Muscle layer of colon (tissue), 2 donors: ENCODE measurements at regions not wholly inside any gene's neighbourhood (a gene's known extent, or its start where the extent isn't known, plus 50 kb on each side); places are given as distances from the start of the nearest gene placed in this dataset.

Experiments used
- H3K27ac ChIP-seq: one replicate; pipeline ENCODE4 v1.7.0; 2013; ENCODE audit warnings: low read depth, mild to moderate bottlenecking, low read length, moderate library complexity
- H3K27me3 ChIP-seq, 2 donors: one replicate each; pipeline ENCODE4 v1.7.0; 2013; ENCODE audit warnings: low read length in 2 of 2, mild to moderate bottlenecking in 2 of 2; ENCODE audit not compliant: insufficient read depth in 2 of 2, control insufficient read depth in 1 of 2
- H3K36me3 ChIP-seq: one replicate; pipeline ENCODE4 v1.7.0; 2013; ENCODE audit warnings: mild to moderate bottlenecking, low read length; ENCODE audit not compliant: insufficient read depth
- H3K4me1 ChIP-seq: one replicate; pipeline ENCODE4 v1.7.0; 2013; ENCODE audit warnings: mild to moderate bottlenecking, low read length; ENCODE audit not compliant: insufficient read depth
- H3K4me3 ChIP-seq, 2 donors: one replicate each; pipeline ENCODE4 v1.7.0; 2013; ENCODE audit warnings: low read length in 2 of 2, low read depth in 1 of 2, mild to moderate bottlenecking in 1 of 2, moderate library complexity in 1 of 2
- H3K9ac ChIP-seq: one replicate; pipeline ENCODE4 v1.7.0; 2013; ENCODE audit warnings: low read length
- H3K9me3 ChIP-seq: one replicate; pipeline ENCODE4 v1.7.0; 2013; ENCODE audit warnings: mild to moderate bottlenecking, low read length
- donor health status: abdominal sarcoma.
- donor health status: Adenocarcinoma of cecum.

DNA sequence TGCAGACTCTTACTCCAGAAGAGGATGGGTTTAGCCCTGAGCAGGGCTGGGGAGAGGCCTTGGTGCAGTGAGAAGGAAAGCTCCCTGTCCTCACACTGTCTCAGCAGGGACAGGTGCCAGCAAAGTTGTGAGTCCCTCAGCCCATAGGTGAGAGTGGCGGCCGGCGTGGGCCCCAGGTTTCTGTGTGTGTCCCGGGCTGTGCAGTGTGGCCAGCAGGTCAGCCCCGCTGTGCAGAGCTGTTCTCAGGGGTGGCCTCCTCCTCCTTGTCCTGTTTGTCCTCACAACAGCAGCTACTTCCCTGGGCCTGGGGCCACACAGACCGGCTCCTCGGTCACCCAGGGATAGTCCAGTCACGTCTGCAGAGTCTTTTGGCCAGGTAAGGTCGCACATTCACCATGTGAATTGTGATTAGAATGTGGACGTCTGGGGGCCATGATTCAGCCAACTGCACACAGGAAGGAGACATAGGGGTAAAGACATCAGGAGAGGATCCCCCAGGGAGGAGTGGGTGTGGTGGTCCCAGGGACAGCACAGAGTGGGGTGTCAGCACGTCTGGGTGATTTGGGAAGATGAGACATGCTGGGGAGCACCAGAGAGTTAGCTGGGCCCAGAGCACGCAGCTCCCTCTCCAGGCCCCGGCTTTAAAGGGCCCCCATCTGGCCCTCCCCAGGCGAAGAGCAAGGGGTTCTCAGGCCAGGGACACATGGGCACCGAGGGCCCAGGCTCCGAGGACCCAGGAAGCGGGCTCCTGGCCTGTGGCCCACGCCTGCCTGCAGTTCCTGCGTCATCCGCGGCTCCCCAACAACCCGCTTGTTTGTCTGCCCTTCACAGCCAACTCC, 81.6 kb downstream of the MYEOV start:
- Histone ChIP-seq H3K36me3 (no peaks in the 10 kb centered on the region), H3K4me3 (no peak overlapping the region), H3K9me3 (no peaks in the 10 kb centered on the region), H3K27ac (no peak overlapping the region), H3K27me3 (peaks cover 0 to 4% of the 10 kb centered on the region in 2 donors), H3K4me1 (no peaks in the 10 kb centered on the region), H3K9ac (no peak overlapping the region)

GRCh38 chr11:69376155-69377028, 82.4 kb downstream of the MYEOV start:
- peaks cover 0 to 4% of the 10 kb centered on the region in 2 donors for H3K27me3 ChIP-seq
- H3K9me3 ChIP-seq: no peaks in the 10 kb centered on the region
- no peaks in the 10 kb centered on the region for H3K4me1 ChIP-seq
- H3K36me3 ChIP-seq: no peaks in the 10 kb centered on the region
- H3K9ac ChIP-seq: no peak overlapping the region
- H3K4me3 ChIP-seq: no peak overlapping the region
- H3K27ac ChIP-seq: no peak overlapping the region

DNA sequence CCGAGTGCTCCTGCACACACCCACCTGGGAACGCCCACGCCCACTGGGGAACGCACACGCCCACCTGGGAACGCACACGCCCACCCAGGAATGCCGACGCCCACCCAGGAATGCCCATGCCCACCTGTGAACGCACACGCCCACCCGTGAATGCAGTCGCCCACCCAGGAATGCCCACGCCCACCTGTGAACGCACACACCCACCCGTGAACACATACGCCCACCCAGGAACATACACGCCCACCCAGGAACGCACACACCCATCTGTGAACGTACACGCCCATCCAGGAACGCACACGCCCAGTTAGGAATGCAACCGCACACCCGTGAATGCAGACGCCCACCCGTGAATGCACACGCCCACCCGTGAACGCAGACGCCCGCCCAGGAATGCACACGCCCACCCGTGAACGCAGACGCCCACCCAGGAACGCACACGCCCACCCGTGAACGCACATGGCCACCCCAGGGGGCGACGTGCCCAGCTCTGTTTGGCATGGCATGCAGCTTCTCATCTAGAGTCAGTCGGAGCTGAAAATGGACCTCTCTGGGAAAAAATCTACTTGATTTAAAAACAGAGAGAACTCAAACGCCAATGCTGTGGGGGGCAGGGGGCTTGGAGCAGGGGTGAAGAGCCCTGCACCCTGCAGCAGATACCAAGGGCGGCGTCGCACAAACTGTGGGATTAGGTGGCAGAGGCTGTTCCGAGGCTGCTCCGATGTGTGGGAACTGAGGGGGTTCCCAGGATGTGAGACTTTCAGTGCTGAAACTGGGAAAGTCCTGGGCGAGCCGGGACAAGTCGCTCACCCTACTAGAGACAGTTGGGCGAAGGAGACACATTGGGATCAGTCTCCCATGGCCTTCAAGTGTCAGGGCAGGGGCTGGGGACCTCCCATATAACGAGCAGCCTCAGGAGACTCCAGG, 83.3 kb downstream of the MYEOV start:
- Histone ChIP-seq H3K36me3 (no peaks in the 10 kb centered on the region), H3K27me3 (peaks cover 0 to 4% of the 10 kb centered on the region in 2 donors), H3K4me1 (no peaks in the 10 kb centered on the region), H3K9ac (no peak overlapping the region), H3K27ac (no peak overlapping the region), H3K4me3 (no peak overlapping the region), H3K9me3 (no peaks in the 10 kb centered on the region)

DNA sequence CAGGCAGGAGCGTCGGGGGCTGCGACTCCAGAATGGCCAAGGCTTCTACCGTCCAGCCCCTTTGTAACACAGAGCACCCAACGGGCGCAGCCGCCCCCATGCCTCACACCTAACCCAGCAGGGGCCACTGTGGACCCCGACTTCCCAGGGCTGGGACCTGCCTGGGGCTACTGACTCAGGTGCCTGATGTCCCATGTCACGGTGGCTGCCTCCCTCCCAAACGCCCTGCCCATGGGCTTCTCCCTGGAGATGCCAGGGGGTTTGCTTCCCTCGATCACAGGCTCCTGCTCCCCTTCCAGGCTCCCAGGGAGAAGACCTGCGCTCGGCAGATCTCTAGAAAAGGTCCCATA, 84.0 kb downstream of the MYEOV start:
- peaks cover 0 to 4% of the 10 kb centered on the region in 2 donors for H3K27me3 ChIP-seq
- H3K4me3 ChIP-seq: no peak overlapping the region
- H3K9me3 ChIP-seq: no peaks in the 10 kb centered on the region
- H3K27ac ChIP-seq: no peak overlapping the region
- no peaks in the 10 kb centered on the region for H3K36me3 ChIP-seq
- no peak overlapping the region for H3K9ac ChIP-seq
- H3K4me1 ChIP-seq: no peaks in the 10 kb centered on the region

- Histone ChIP-seq H3K9me3 (no peaks in the 10 kb centered on the region), H3K9ac (no peak overlapping the region), H3K27me3 (peaks cover 0 to 4% of the 10 kb centered on the region in 2 donors), H3K4me1 (no peaks in the 10 kb centered on the region), H3K36me3 (no peaks in the 10 kb centered on the region), H3K4me3 (no peak overlapping the region), H3K27ac (no peak overlapping the region)
Observed at GRCh38 chr11:69378303-69379141, 84.6 kb downstream of the MYEOV start.

DNA sequence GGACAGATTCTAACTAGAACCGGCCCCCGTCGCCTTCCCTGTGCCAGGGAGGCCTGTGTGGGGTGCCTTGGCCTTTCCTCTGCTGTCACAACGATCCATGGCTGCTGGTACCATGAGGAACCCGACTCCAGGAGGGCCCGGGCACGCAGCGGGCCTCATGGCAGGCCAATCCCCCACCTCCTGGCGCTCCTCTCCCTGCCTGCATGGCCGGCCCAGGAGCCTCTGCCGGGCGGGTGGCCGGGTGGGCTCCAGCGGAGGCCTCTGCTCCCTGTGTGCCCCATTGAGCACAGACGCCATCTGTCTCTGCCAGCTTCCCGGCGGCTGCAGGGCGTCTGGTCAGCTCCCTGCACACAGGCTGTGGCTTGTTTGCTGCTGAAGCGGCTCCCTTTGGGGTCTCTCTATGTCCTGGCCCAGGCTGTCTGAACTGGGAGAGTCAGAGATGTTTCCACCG, 86.5 kb downstream of the MYEOV start:
- no peaks in the 10 kb centered on the region for H3K4me1 ChIP-seq
- H3K9me3 ChIP-seq: no peaks in the 10 kb centered on the region
- no peaks in the 10 kb centered on the region for H3K36me3 ChIP-seq
- peaks cover 0 to 4% of the 10 kb centered on the region in 2 donors for H3K27me3 ChIP-seq
- no peak overlapping the region for H3K27ac ChIP-seq
- H3K4me3 ChIP-seq: no peak overlapping the region
- H3K9ac ChIP-seq: no peak overlapping the region

DNA sequence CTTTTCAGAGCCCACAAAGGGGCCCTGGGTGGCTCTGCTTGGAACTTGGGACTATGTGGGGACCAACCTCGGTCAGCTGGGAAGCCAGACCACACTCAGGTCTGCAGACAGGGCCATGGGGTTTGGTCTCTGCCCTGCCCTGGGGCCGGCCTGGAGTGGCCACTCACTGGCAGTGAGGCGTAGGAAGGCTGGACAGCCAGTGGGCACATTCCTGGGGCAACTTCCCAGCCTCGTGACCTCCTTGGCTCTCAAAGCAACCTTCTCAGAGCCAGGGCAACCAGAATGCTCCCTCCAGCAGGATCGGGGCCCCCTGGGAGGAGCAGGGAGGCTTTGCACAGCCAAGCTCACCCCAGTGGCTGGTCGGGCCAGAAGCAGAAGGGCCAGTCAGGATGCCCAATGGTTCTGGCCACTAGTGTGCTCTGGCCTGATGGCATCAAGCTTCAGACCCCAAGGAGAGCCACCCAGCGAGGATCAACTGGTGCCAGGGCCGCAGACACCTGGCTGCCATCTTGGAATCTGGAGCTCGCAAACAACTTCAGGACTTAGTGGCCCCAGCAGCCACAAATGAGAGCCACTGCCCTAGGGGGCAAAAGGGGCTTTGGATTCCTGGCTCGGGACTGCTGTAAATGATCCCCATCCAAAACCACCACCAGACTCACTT, 87.1 kb downstream of the MYEOV start:
- Histone ChIP-seq H3K4me3 (no peak overlapping the region), H3K36me3 (no peaks in the 10 kb centered on the region), H3K4me1 (no peaks in the 10 kb centered on the region), H3K9ac (no peak overlapping the region), H3K27ac (no peak overlapping the region), H3K9me3 (no peaks in the 10 kb centered on the region), H3K27me3 (peaks cover 0 to 4% of the 10 kb centered on the region in 2 donors)

DNA sequence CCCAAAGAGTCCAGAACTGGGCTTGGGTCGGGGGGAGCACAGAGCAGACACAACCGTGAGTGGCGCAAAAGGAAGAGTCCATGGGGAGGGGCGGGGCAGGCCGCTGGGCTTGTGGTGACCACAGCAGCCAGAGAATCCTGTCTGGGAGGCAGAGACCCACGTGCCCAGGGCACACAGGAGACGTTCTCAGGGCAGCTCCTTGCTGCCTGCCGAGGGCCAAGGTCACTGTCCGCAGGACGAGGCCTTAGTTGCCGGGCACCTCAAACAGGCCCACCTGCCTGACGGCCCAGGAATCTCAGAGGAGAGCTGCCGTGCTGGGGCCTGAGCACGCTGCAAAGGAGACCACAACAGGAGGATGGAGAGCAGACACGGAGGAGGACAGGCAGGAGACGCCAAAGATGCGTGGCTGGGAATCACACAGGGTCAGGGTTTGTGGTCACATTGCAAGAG, 87.8 kb downstream of the MYEOV start:
- Histone ChIP-seq H3K9me3 (no peaks in the 10 kb centered on the region), H3K4me1 (no peaks in the 10 kb centered on the region), H3K27me3 (no peaks in the 10 kb centered on the region), H3K36me3 (no peaks in the 10 kb centered on the region), H3K4me3 (no peak overlapping the region), H3K27ac (no peak overlapping the region), H3K9ac (no peak overlapping the region)

GRCh38 chr11:69382131-69383128, 88.5 kb downstream of the MYEOV start:
- no peak overlapping the region for H3K4me3 ChIP-seq
- no peak overlapping the region for H3K9ac ChIP-seq
- H3K9me3 ChIP-seq: no peaks in the 10 kb centered on the region
- no peaks in the 10 kb centered on the region for H3K4me1 ChIP-seq
- H3K27me3 ChIP-seq: no peaks in the 10 kb centered on the region
- H3K27ac ChIP-seq: no peak overlapping the region
- H3K36me3 ChIP-seq: no peaks in the 10 kb centered on the region
